EH (cell line): ENCODE measurements at regions not wholly inside any gene's neighbourhood (a gene's known extent, or its start where the extent isn't known, plus 50 kb on each side); places are given as distances from the start of the nearest gene placed in this dataset.

Source experiments
- DNase-seq: peaks from one replicate; pipeline ENCODE4 v3.0.0-alpha.2; 2015; ENCODE audit warnings: low read depth

GRCh38 chr1:112219267-112219666, 176.7 kb upstream of the CTTNBP2NL start:
- no peak for DNase-seq

DNA sequence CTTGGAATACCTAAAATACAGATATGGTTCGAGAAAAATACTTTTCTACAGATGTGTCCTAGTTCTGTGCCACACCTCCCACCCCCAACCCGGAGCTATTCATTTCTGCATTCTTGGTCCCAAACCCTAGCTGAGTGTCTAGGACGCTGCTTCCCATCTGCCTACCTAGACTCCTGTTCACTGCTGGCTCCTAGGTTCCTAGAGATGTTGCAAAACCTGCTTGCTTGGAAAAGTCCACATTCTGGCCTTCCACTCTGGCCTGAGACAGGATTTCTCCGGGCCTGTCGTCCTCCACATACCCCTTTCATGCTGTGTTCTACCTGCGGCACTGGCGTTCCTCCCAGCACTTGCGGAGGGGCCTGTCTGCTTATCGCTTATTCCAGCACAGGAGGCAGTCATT, 165.8 kb upstream of the CTTNBP2NL start:
- DNase-seq, result no peak

DNA sequence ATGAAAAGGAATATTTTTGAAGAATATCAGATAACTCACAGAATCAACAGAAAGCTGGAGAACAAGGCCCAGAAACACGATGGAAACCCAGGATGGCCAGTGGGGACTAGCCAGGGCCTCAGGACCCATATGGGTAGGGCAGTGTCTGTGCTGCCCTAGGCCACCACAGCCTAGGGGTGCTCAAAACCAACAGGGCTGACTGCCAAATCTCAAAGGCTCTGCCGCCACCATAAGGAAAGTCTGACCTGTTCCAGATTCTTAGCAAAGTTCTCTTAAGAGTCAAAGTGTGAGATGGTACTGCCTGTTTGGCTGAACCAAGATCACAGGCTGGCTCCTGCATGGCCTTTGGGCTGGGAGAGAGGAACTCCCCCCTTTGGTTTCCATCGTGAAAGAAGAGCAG, 164.7 kb upstream of the CTTNBP2NL start:
- no peak for DNase-seq

GRCh38 chr1:112232848-112233247, 163.2 kb upstream of the CTTNBP2NL start:
- no peak for DNase-seq

- no peak for DNase-seq
These were observed 161.3 kb upstream of the CTTNBP2NL start for GRCh38 chr1:112234710-112235109.

- no peak for DNase-seq
These were observed 157.9 kb upstream of the CTTNBP2NL start for GRCh38 chr1:112237983-112238545.

DNA sequence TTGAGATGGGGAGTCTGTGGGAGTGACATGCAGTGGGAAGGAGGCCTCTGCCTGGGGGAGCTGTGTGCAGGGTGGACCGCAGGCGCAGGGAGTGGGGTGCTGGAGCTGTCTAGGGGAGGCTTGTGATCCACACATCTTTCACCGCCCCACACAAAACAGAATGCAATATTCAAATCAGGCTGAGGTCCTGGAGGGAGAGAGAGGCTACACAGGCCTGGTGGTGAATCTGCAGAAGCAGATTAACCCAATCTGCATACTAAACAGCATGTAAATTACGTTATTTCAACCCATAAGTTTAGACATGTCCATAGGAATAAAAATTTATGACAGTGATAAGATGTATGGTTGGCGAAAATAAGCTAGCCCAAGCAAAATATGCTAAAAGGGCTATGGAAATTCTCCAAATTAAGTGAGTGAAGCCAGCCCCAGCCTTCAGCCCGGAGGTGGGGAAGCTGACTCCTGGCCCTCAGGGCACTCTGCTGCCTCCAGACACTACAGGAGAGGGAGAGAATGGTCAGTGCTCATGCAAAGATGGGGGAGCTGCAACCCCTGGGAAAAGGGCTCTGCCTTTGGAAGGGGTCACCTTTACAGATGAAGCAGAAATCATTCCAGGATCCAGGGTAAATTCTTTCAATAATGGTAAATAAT, 156.2 kb upstream of the CTTNBP2NL start:
- no peak for DNase-seq

DNA sequence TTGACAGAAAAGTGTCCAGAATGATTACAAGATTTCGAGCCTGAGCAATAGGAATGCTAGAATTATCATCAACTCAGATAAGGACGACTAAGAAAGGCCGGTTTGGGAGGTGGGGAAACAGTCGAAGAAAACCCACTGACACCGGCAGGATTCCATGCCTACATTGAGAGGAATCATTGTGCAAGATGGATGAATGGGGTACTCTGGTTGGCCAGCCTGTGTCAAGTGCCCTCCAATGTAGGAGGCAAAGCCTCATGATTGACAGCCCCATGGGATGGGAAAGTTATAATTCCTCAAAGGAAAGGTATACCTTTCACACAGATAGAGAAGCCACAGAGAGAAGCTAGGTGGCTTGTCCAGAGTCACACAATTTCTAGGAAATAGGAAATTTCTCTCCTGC, 153.5 kb upstream of the CTTNBP2NL start:
- DNase-seq, result no peak

GRCh38 chr1:112244131-112244530, 151.9 kb upstream of the CTTNBP2NL start:
- DNase-seq, result no peak

DNA sequence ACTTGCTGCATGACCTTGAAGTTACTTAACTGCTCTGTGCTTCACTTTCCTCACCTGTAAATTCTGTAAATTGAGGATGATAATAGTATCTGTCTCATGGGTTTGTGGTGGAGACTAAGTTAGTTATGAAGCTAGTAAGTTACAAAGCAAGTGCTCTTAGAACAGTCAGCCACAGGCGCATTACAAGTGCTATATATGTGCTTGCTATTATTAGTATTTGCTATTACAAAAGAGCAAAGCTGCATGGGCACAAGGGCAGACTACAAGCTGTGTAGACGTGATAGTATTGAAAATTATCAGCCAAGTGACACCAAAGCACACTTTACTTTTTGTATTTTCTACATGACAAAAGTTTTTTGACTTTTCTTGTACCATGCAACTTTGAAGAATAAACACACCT, 150.9 kb upstream of the CTTNBP2NL start:
- DNase-seq, result no peak

DNA sequence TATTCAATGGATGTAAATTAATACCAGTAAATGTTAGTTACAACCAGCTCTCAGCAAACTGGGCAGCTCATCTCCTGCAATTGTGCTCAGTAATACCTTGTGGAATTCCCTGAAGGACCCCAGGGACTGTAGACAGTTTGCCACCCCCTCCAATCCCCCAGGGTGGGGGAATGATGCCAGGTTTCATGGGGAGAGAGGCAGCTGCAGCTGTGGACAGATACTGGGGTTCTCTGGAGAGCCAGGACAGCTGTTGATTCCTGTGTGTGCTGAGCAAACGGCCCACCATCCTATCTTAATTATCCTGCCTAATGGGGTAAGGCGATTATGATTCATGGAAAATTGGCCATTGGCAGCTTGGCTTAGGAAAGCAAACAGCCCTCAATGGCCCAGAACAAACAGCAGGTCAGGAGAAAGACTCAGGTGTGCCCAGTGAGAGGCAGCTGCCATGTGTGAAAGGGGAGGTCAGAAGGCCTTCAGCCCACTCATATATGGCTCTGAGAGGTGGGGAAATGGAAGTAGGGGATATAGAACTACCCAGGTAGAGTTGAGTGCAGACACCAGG, 148.9 kb upstream of the CTTNBP2NL start:
- no peak for DNase-seq

GRCh38 chr1:112247961-112248360, 148.1 kb upstream of the CTTNBP2NL start:
- DNase-seq, result no peak

GRCh38 chr1:112250892-112251291, 145.1 kb upstream of the CTTNBP2NL start:
- DNase-seq, result no peak

- peak; percentile 59 for DNase-seq
These were observed 144.1 kb upstream of the CTTNBP2NL start for GRCh38 chr1:112251766-112252506.

DNA sequence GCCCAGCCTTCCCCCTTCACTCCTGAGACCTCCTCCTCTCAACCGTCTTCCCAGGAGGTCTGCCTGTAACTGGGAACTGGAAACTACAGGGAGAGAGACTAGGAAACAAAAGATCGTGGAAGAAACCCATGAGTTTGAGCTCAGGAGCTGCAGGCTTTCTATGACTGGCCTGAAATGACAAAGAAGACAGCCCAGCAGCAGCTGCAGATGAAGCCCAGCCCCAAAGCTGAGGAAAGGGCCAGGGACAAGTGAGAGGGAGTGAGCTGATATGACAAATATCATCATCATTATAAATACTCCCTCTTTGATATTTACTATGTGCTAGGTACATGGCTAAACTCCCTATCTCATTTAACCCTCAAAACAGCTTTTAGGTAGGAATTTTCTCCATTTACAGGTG, 142.6 kb upstream of the CTTNBP2NL start:
- DNase-seq, result no peak

DNA sequence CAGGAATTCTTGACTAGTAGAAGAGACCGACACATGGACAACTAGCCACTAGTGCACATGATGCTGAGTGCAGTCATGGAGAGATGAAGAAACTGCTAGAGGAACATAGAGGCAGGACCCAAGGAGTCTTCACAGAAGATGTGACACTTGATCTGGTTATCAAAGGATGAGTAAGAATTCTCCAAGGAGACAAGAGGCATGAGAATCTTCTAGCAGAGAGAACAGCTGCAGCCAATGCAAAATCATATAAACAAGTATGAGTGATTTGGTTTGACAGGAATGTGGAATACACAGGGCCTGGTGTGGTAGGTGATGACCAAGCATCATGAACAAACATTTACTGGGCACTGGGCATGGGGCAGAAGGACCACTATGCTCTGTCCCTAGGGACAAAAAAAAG, 140.9 kb upstream of the CTTNBP2NL start:
- DNase-seq, result peak; percentile 10

DNA sequence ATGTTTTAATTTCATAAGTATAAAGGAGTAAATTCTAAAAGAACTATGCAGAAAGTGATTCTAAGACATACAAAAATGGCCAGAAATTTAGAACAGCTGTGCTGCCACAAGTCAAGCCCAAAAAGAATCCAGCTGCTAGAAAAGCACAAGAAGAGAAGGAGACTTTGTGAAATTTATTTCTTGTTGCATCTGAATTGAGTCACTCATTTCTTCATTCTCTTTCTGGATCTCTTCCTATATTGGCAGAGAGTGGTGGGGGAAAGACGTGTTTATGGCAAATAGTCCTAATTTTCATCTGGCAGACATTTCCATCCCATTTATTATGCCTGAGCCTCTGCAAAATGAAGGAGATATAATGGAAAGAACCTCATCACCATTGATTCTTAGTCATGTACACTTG, 139.6 kb upstream of the CTTNBP2NL start:
- DNase-seq, result no peak

DNA sequence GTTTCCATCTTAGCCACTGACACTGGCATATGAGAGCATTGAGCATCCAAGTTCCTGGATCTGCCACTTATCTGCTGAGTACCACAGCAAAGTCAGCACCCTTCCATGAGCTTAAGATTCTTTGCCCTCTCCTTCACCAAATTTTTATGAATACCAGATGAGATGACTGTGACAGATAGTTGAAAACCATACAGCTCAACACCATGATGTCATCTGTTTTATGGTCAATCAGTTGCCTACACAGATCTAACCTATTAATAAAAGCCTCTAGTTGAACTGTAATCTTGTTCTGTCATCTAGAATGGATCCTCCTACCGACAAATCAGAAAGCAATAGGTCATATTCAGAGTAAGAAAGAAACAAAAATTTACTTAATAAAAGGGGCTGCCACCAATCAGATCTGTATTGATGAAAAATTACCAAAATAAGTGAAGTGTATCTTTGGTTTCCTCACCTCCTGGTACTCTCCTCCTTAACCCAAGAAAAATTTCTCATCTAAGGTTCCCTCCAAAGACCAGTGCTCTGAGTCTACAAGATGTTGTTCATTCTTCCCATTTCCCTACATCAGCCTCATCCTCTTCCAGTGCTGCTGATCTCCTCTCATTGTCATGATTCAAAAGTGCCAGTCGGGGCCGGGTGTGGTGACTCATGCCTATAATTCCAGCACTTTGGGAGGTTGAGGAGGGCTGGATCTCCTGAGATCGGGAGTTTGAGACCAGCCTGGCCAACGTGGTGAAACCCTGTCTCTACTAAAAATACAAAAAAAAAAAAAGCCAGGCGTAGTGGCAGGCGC, 138.8 kb upstream of the CTTNBP2NL start:
- DNase-seq, result no peak

DNA sequence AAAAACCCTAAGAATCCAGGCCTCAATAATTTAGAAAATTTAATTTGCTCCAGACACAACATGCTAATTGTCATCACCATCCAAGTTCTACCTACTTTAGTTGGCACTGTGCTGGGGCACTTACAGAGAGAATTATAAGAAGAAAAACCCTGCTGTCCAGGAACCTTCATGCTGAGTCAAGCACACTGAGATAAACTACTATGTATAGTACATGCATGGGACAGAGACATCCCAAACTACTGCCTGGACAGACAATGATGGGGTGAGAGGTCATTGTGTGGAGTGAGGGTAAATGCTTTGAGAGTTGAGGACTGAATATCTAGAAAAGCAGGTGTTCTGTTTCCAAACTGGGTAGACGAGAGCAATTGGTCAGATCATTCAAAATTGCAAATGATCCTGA, 135.3 kb upstream of the CTTNBP2NL start:
- no peak for DNase-seq

GRCh38 chr1:112262316-112262715, 133.7 kb upstream of the CTTNBP2NL start:
- no peak for DNase-seq

DNA sequence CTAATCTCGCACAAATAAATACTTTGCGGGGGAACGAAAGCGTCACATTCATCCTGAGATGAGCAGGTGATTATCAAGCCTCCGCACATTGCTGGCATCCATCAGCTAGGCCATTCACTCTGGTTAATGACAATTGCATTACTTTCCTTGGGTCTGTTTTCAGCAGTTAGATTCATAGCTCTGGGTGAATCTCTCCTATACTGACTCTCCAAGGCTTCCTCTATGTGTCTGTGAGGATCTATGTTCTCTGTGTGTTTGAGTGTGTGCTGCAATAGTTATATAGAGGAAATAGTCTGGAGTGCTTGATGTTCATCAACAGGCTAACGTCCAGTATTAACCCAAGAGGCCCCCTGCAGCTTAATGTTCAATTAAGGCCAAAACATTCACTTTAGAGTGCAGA, 133.0 kb upstream of the CTTNBP2NL start:
- no peak for DNase-seq

DNA sequence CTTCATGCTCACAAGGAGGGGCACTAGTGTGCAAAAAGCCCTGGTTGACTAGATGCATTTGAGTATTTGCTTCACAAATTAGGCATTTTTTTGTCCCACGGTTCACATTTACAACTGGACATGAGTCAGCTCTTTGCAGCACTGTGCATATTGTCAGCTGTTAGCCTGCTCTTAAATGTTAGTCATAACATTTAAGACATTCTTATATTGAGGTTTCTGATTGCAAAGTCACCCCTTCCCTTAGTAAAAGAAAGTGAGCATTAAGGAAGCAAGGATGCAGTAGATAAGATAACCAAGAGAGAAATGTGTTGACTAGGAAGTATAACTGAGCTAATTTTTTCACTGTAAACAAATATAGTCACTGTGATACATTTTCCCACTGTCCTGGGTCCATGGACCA, 132.6 kb upstream of the CTTNBP2NL start:
- peak; percentile 65 for DNase-seq
